Vagina (tissue), 2 donors: ENCODE measurements at regions not wholly inside any gene's neighbourhood (a gene's known extent, or its start where the extent isn't known, plus 50 kb on each side); places are given as distances from the start of the nearest gene placed in this dataset.

ENCODE experiments used
- POLR2A ChIP-seq, 2 donors: fragments of 450-650 bp; IDR thresholded peaks; one replicate each; pipeline ENCODE4 v1.6.1; 2017; ENCODE audit warnings: antibody characterized with exemption in 2 of 2, mild to moderate bottlenecking in 2 of 2, moderate library complexity in 2 of 2
- TF ChIP-seq, protein P1 (sequence below), 3 experiments: fragments of 450-650 bp in 2 of 3; fragments of 200-600 bp in 1 of 3; sonication (generic) in 1 of 3; IDR thresholded peaks; one replicate each; pipeline ENCODE4 v1.5.1; 2017 to 2019; ENCODE audit warnings: antibody characterized with exemption in 3 of 3, mild to moderate bottlenecking in 2 of 3, moderate library complexity in 2 of 3

DNA sequence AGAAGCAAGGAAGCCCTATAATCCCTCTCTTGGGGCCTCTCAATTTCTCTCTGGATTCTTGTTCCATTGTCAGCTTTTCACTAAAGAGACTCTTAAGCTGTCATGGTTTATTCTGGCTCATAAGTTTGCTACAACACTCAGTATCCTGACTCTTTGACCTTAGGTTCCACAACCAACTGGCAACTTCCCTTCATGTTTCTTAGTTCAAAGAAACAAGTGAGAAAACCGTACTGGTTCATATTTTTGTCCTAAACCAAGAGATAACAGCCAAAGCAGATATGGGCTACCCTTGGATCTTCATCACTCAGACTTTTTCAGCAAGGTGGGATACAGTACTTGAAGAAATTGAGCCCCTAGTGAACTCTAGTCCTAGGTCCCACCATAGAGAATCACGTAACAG is 109.9 kb upstream of the CRIM1 start:
- TF ChIP-seq, protein P1, sequence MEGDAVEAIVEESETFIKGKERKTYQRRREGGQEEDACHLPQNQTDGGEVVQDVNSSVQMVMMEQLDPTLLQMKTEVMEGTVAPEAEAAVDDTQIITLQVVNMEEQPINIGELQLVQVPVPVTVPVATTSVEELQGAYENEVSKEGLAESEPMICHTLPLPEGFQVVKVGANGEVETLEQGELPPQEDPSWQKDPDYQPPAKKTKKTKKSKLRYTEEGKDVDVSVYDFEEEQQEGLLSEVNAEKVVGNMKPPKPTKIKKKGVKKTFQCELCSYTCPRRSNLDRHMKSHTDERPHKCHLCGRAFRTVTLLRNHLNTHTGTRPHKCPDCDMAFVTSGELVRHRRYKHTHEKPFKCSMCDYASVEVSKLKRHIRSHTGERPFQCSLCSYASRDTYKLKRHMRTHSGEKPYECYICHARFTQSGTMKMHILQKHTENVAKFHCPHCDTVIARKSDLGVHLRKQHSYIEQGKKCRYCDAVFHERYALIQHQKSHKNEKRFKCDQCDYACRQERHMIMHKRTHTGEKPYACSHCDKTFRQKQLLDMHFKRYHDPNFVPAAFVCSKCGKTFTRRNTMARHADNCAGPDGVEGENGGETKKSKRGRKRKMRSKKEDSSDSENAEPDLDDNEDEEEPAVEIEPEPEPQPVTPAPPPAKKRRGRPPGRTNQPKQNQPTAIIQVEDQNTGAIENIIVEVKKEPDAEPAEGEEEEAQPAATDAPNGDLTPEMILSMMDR (IDR thresholded peaks at IDR 0.05), result no peak
- TF ChIP-seq POLR2A (IDR thresholded peaks at IDR 0.05), result no peak
